ENCODE measurements at regions not wholly inside any gene's neighbourhood (a gene's known extent, or its start where the extent isn't known, plus 50 kb on each side); places are given as distances from the start of the nearest gene placed in this dataset.

DNA sequence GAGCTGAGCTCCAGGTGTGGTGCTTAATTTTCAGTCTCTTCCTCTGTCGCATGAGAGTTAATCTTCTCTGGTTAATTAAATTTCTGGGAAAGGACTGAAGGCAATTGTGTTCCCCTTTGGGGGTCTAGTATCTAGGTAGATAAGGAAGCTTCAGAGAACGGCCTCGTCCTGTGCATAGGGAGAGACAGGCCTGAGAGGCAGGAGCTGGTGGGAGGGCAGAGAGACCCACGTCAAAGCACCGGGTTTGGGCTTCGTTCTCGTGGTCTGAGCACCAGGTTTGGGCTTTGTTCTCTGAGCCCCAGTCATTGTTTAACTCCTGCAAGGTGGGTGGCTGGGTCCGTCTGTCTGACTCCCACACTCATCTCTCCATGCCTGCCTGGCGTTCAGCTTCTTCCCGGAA, 160.8 kb upstream of the PITRM1 start:
- TF ChIP-seq RARB (CRISPR knock-in tag; IDR thresholded peaks at IDR 0.05) (no peak), ARNTL (CRISPR knock-in tag; IDR thresholded peaks at IDR 0.05; ENCODE audit: borderline replicate concordance, low read depth) (no peak), PPARA (CRISPR knock-in tag; IDR thresholded peaks at IDR 0.05; ENCODE audit: borderline replicate concordance) (no peak), ZFP30 (CRISPR knock-in tag; IDR thresholded peaks at IDR 0.05) (no peak), CSDC2 (CRISPR knock-in tag; IDR thresholded peaks at IDR 0.05) (no peak), ZC3H10 (CRISPR knock-in tag; IDR thresholded peaks at IDR 0.05) (no peak), ISL1 (CRISPR knock-in tag; IDR thresholded peaks at IDR 0.05) (no peak), ZNF70 (CRISPR knock-in tag; IDR thresholded peaks at IDR 0.05) (no peak), ZFP3 (CRISPR knock-in tag; IDR thresholded peaks at IDR 0.05) (no peak)
- TF ChIP-seq, protein P1, sequence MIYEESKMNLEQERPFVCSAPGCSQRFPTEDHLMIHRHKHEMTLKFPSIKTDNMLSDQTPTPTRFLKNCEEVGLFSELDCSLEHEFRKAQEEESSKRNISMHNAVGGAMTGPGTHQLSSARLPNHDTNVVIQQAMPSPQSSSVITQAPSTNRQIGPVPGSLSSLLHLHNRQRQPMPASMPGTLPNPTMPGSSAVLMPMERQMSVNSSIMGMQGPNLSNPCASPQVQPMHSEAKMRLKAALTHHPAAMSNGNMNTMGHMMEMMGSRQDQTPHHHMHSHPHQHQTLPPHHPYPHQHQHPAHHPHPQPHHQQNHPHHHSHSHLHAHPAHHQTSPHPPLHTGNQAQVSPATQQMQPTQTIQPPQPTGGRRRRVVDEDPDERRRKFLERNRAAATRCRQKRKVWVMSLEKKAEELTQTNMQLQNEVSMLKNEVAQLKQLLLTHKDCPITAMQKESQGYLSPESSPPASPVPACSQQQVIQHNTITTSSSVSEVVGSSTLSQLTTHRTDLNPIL (CRISPR knock-in tag; IDR thresholded peaks at IDR 0.05; ENCODE audit: low read depth), result no peak
- TF ChIP-seq, protein P2, sequence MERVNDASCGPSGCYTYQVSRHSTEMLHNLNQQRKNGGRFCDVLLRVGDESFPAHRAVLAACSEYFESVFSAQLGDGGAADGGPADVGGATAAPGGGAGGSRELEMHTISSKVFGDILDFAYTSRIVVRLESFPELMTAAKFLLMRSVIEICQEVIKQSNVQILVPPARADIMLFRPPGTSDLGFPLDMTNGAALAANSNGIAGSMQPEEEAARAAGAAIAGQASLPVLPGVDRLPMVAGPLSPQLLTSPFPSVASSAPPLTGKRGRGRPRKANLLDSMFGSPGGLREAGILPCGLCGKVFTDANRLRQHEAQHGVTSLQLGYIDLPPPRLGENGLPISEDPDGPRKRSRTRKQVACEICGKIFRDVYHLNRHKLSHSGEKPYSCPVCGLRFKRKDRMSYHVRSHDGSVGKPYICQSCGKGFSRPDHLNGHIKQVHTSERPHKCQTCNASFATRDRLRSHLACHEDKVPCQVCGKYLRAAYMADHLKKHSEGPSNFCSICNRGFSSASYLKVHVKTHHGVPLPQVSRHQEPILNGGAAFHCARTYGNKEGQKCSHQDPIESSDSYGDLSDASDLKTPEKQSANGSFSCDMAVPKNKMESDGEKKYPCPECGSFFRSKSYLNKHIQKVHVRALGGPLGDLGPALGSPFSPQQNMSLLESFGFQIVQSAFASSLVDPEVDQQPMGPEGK (CRISPR knock-in tag; IDR thresholded peaks at IDR 0.05; ENCODE audit: borderline replicate concordance), result no peak
- TF ChIP-seq, protein P3, sequence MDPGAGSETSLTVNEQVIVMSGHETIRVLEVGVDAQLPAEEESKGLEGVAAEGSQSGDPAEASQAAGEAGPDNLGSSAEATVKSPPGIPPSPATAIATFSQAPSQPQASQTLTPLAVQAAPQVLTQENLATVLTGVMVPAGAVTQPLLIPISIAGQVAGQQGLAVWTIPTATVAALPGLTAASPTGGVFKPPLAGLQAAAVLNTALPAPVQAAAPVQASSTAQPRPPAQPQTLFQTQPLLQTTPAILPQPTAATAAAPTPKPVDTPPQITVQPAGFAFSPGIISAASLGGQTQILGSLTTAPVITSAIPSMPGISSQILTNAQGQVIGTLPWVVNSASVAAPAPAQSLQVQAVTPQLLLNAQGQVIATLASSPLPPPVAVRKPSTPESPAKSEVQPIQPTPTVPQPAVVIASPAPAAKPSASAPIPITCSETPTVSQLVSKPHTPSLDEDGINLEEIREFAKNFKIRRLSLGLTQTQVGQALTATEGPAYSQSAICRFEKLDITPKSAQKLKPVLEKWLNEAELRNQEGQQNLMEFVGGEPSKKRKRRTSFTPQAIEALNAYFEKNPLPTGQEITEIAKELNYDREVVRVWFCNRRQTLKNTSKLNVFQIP (CRISPR knock-in tag; IDR thresholded peaks at IDR 0.05; ENCODE audit: borderline replicate concordance, low read depth), result no peak
- TF ChIP-seq, protein P4, sequence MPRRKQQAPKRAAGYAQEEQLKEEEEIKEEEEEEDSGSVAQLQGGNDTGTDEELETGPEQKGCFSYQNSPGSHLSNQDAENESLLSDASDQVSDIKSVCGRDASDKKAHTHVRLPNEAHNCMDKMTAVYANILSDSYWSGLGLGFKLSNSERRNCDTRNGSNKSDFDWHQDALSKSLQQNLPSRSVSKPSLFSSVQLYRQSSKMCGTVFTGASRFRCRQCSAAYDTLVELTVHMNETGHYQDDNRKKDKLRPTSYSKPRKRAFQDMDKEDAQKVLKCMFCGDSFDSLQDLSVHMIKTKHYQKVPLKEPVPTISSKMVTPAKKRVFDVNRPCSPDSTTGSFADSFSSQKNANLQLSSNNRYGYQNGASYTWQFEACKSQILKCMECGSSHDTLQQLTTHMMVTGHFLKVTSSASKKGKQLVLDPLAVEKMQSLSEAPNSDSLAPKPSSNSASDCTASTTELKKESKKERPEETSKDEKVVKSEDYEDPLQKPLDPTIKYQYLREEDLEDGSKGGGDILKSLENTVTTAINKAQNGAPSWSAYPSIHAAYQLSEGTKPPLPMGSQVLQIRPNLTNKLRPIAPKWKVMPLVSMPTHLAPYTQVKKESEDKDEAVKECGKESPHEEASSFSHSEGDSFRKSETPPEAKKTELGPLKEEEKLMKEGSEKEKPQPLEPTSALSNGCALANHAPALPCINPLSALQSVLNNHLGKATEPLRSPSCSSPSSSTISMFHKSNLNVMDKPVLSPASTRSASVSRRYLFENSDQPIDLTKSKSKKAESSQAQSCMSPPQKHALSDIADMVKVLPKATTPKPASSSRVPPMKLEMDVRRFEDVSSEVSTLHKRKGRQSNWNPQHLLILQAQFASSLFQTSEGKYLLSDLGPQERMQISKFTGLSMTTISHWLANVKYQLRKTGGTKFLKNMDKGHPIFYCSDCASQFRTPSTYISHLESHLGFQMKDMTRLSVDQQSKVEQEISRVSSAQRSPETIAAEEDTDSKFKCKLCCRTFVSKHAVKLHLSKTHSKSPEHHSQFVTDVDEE (CRISPR knock-in tag; IDR thresholded peaks at IDR 0.05), result no peak
